CD4-positive, alpha-beta memory T cell (primary cell): ENCODE measurements at regions not wholly inside any gene's neighbourhood (a gene's known extent, or its start where the extent isn't known, plus 50 kb on each side); places are given as distances from the start of the nearest gene placed in this dataset.

Source experiments
- CTCF ChIA-PET: fragments of 350-600 bp; sonication (Branson Sonifier 250); formaldehyde crosslinking; loops from one replicate; lab custom pipeline; 2021; ENCODE audit warnings: inconsistent platforms; ENCODE audit not compliant: partially characterized antibody; lab: Charles Lee
- POLR2A ChIA-PET: fragments of 350-600 bp; sonication (Branson Sonifier 250); formaldehyde crosslinking; loops from one replicate; lab custom pipeline; 2021; ENCODE audit not compliant: partially characterized antibody; lab: Charles Lee
- DNase-seq, 5 donors: peaks; one replicate each; pipeline versions ENCODE4 v3.0.0 to v3.0.0-alpha.2; 2020 to 2022; ENCODE audit warnings: mixed read lengths in 1 of 5
- H3K27ac ChIP-seq: one replicate; pipeline ENCODE4 v1.7.0; 2013; ENCODE audit warnings: low read depth, low read length
- H3K27me3 ChIP-seq: 2 replicates; pipeline ENCODE4 v1.7.0; 2013; ENCODE audit warnings: mild to moderate bottlenecking, low read length, moderate library complexity; ENCODE audit not compliant: insufficient read depth
- H3K36me3 ChIP-seq: 2 replicates; pipeline ENCODE4 v1.7.0; 2013; ENCODE audit warnings: mild to moderate bottlenecking, low read length, moderate library complexity; ENCODE audit not compliant: insufficient read depth
- H3K4me1 ChIP-seq: 2 replicates; pipeline ENCODE4 v1.7.0; 2013; ENCODE audit warnings: mild to moderate bottlenecking, low read length, moderate library complexity; ENCODE audit not compliant: insufficient read depth
- H3K4me3 ChIP-seq, 2 donors: one replicate each; pipeline ENCODE4 v1.7.0; 2013; ENCODE audit warnings: low read length in 2 of 2, mild to moderate bottlenecking in 1 of 2
- H3K9me3 ChIP-seq, 2 donors: one replicate each; pipeline ENCODE4 v1.7.0; 2013; ENCODE audit warnings: low read length in 2 of 2, control low read depth in 1 of 2; ENCODE audit not compliant: control insufficient read depth in 1 of 2
- H3K27ac Mint-ChIP-seq, 7 donors: one replicate each; pipeline ENCODE4 v1.8.0; 2020 to 2021; ENCODE audit warnings: mixed read lengths in 7 of 7, mild to moderate bottlenecking in 6 of 7, inconsistent platforms in 3 of 7, moderate library complexity in 3 of 7
- H3K27me3 Mint-ChIP-seq, 2 donors: one replicate each; pipeline ENCODE4 v1.8.0; 2020 to 2021; ENCODE audit warnings: mixed read lengths in 2 of 2
- H3K36me3 Mint-ChIP-seq, 2 donors: one replicate each; pipeline ENCODE4 v1.8.0; 2020 to 2021; ENCODE audit warnings: mixed read lengths in 2 of 2, inconsistent platforms in 1 of 2, mild to moderate bottlenecking in 1 of 2
- H3K4me1 Mint-ChIP-seq, 4 donors: one replicate each; pipeline ENCODE4 v1.8.0; 2020 to 2021; ENCODE audit warnings: mixed read lengths in 4 of 4, mild to moderate bottlenecking in 1 of 4
- H3K4me3 Mint-ChIP-seq, 8 donors: one replicate each; pipeline ENCODE4 v1.8.0; 2020 to 2021; ENCODE audit warnings: mixed read lengths in 8 of 8, mild to moderate bottlenecking in 7 of 8, moderate library complexity in 6 of 8, inconsistent platforms in 3 of 8
- H3K9me3 Mint-ChIP-seq, 8 donors: one replicate each; pipeline ENCODE4 v1.8.0; 2020 to 2021; ENCODE audit warnings: mixed read lengths in 8 of 8, mild to moderate bottlenecking in 5 of 8, inconsistent platforms in 3 of 8, moderate library complexity in 1 of 8
- intact Hi-C: fragments of 100-400 bp; cut with micrococcal nuclease; formaldehyde crosslinking; loops from one replicate; pipeline ENCODE4 v1.15.1; 2023

DNA sequence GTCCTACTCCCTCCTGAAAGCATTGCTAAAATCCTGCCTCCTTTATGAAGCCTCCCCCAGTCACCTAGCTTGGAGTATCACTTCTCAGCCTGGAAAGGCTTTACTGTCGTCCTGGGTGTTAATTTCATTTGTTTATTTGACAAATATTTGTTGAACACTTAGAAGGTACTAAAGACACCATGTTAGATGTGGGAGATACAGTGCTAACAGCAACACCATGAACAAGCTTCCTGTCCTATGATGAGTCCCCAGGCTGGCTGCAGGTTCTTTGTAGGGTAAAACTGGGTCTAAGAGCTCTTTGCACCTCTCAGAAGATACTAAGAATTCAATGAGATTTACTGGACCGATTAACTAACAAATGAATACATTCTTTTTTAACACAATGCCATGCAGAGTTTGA is 109.2 kb upstream of the TMEM170B start:
- Histone ChIP-seq H3K4me1 (peaks cover 8% of the 10 kb centered on the region), H3K27me3 (no peaks in the 10 kb centered on the region)
- POLR2A ChIA-PET, result interaction anchor here (1.9 kb wide), 1 partner anchor 14 kb away, joined by 5 read pairs; no protein-coding TSS in a partner anchor

DNA sequence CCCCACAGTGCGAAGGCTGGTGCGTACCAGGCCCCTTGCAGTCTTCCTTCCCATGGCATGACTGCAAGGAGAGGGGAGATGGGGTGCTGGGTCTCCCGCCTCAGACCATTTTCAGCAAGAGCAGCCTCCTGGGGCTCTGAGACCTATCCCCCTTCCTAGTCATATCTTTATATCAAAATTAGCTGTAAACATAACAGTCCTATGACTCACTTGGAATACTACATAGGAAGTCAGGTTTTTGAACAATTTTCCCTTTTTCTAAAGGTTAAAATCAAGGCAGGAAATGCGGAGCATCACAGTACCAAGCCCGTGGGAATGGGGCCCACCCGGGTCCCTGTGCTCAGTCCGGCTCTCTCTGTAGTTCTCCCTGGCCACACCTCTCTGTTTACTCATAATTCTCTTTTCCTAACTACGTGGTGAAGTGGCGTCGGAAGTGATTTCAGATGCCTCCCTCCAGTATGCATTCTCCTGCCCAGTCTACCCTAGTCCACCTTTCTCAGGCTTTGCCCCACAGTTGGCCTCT is 109.8 kb upstream of the TMEM170B start:
- Histone ChIP-seq H3K4me1 (peaks cover 8% of the 10 kb centered on the region), H3K27me3 (no peaks in the 10 kb centered on the region), H3K27ac (no peak overlapping the region), H3K4me3 (no peak overlapping the region), H3K36me3 (no peaks in the 10 kb centered on the region), H3K9me3 (no peaks in the 10 kb centered on the region)
- POLR2A ChIA-PET, result interaction anchor here (1.9 kb wide), 1 partner anchor 13 kb away, joined by 5 read pairs; no protein-coding TSS in a partner anchor
- H3K9me3 Mint-ChIP-seq, result no peaks in the 10 kb centered on the region
- H3K36me3 Mint-ChIP-seq, result no peaks in the 10 kb centered on the region
- CTCF ChIA-PET, result interaction anchor here (1.4 kb wide), 1 partner anchor 256 kb away, joined by 3 read pairs; no protein-coding TSS in a partner anchor
- DNase-seq, result no peak
- peaks cover 0 to 15% (median 7%) of the 10 kb centered on the region in 4 donors for H3K4me1 Mint-ChIP-seq
- H3K27me3 Mint-ChIP-seq, result no peaks in the 10 kb centered on the region
- H3K4me3 Mint-ChIP-seq, result no peak overlapping the region
- intact Hi-C loops, result no loop called here
- H3K27ac Mint-ChIP-seq, result peak overlapping the region in 1 of 7 donors; percentile 2

More for the DNA sequence above, 109.2 kb upstream of the TMEM170B start:
- peak overlapping the region in 3 of 7 donors; percentile 2 to 33 (median 29) for H3K27ac Mint-ChIP-seq
- no peak for DNase-seq
- Histone ChIP-seq H3K36me3 (no peaks in the 10 kb centered on the region), H3K27ac (no peak overlapping the region), H3K4me3 (no peak overlapping the region), H3K9me3 (no peaks in the 10 kb centered on the region)
- H3K36me3 Mint-ChIP-seq, result no peaks in the 10 kb centered on the region
- no peak overlapping the region for H3K4me3 Mint-ChIP-seq
- CTCF ChIA-PET, result interaction anchor here (1.4 kb wide), 1 partner anchor 257 kb away, joined by 3 read pairs; no protein-coding TSS in a partner anchor
- no peaks in the 10 kb centered on the region for H3K9me3 Mint-ChIP-seq
- no peaks in the 10 kb centered on the region for H3K27me3 Mint-ChIP-seq
- peaks cover 0 to 15% (median 7%) of the 10 kb centered on the region in 4 donors for H3K4me1 Mint-ChIP-seq
- intact Hi-C loops, result no loop called here

DNA sequence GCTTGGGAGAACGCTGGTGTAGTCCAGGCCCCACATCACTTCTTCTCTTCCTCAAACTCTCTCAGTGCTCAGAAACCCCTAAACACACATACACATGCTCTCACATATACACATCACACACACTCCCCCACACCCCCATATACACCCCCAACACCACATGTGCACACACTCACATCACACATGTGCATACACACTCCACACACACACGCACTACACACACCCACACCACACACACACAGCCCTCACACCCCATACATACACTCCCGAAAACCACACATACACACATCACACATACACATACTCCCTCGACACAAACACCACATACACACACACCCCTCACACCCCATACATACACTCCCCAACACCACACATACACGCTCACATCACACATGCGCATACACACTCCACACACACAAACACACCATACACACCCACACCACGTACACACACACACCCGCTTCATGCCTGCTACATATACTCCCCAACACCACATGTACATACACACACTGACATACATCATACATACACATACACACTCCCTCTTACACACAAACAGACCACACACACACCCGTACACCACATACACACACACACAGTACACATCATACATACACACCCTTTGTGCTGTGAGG is 110.3 kb upstream of the TMEM170B start:
- CTCF ChIA-PET, result no interaction called here
- no peaks in the 10 kb centered on the region for H3K36me3 ChIP-seq
- H3K4me1 Mint-ChIP-seq, result peaks cover 0 to 15% (median 7%) of the 10 kb centered on the region in 4 donors
- no peaks in the 10 kb centered on the region for H3K36me3 Mint-ChIP-seq
- no peaks in the 10 kb centered on the region for H3K9me3 ChIP-seq
- no peaks in the 10 kb centered on the region for H3K9me3 Mint-ChIP-seq
- H3K27me3 ChIP-seq, result no peaks in the 10 kb centered on the region
- no peak overlapping the region for H3K27ac Mint-ChIP-seq
- POLR2A ChIA-PET, result no interaction called here
- H3K4me1 ChIP-seq, result peaks cover 8% of the 10 kb centered on the region
- H3K4me3 Mint-ChIP-seq, result no peak overlapping the region
- intact Hi-C loops, result no loop called here
- H3K27me3 Mint-ChIP-seq, result no peaks in the 10 kb centered on the region
- no peak overlapping the region for H3K4me3 ChIP-seq
- no peak overlapping the region for H3K27ac ChIP-seq
- DNase-seq, result no peak

- DNase-seq, result no peak
- Mint-ChIP-seq H3K4me1 (peaks cover 0 to 15% (median 7%) of the 10 kb centered on the region in 4 donors), H3K9me3 (no peaks in the 10 kb centered on the region), H3K27ac (no peak overlapping the region), H3K4me3 (no peak overlapping the region), H3K27me3 (no peaks in the 10 kb centered on the region), H3K36me3 (no peaks in the 10 kb centered on the region)
- POLR2A ChIA-PET, result no interaction called here
- Histone ChIP-seq H3K4me3 (no peak overlapping the region), H3K27me3 (no peaks in the 10 kb centered on the region), H3K9me3 (no peaks in the 10 kb centered on the region), H3K36me3 (no peaks in the 10 kb centered on the region), H3K4me1 (peaks cover 8% of the 10 kb centered on the region), H3K27ac (no peak overlapping the region)
- intact Hi-C loops, result no loop called here
- CTCF ChIA-PET, result no interaction called here
Measured at GRCh38 chr6:11426571-11426970, 111.0 kb upstream of the TMEM170B start.

GRCh38 chr6:11425876-11426275 is 111.7 kb upstream of the TMEM170B start:
- Histone ChIP-seq H3K27ac (no peak overlapping the region), H3K4me1 (peaks cover 8% of the 10 kb centered on the region), H3K4me3 (no peak overlapping the region), H3K36me3 (no peaks in the 10 kb centered on the region), H3K27me3 (no peaks in the 10 kb centered on the region), H3K9me3 (no peaks in the 10 kb centered on the region)
- DNase-seq, result no peak
- H3K36me3 Mint-ChIP-seq, result no peaks in the 10 kb centered on the region
- intact Hi-C loops, result no loop called here
- peaks cover 0 to 15% (median 7%) of the 10 kb centered on the region in 4 donors for H3K4me1 Mint-ChIP-seq
- POLR2A ChIA-PET, result no interaction called here
- no peak overlapping the region for H3K4me3 Mint-ChIP-seq
- CTCF ChIA-PET, result no interaction called here
- no peak overlapping the region for H3K27ac Mint-ChIP-seq
- H3K27me3 Mint-ChIP-seq, result no peaks in the 10 kb centered on the region
- peaks cover 0 to 2% (median 0%) of the 10 kb centered on the region in 8 donors for H3K9me3 Mint-ChIP-seq

GRCh38 chr6:11425431-11425871 is 112.1 kb upstream of the TMEM170B start:
- no peak for DNase-seq
- Histone ChIP-seq H3K4me3 (no peak overlapping the region), H3K4me1 (peaks cover 8% of the 10 kb centered on the region), H3K27ac (no peak overlapping the region), H3K9me3 (no peaks in the 10 kb centered on the region), H3K27me3 (no peaks in the 10 kb centered on the region), H3K36me3 (no peaks in the 10 kb centered on the region)
- H3K4me3 Mint-ChIP-seq, result no peak overlapping the region
- peaks cover 0 to 6% (median 0%) of the 10 kb centered on the region in 8 donors for H3K9me3 Mint-ChIP-seq
- intact Hi-C loops, result no loop called here
- CTCF ChIA-PET, result no interaction called here
- H3K27me3 Mint-ChIP-seq, result no peaks in the 10 kb centered on the region
- peaks cover 0 to 15% (median 7%) of the 10 kb centered on the region in 4 donors for H3K4me1 Mint-ChIP-seq
- no peaks in the 10 kb centered on the region for H3K36me3 Mint-ChIP-seq
- POLR2A ChIA-PET, result no interaction called here
- H3K27ac Mint-ChIP-seq, result no peak overlapping the region

GRCh38 chr6:11424395-11425034 is 113.0 kb upstream of the TMEM170B start:
- Mint-ChIP-seq H3K27me3 (no peaks in the 10 kb centered on the region), H3K4me3 (no peak overlapping the region), H3K9me3 (peaks cover 0 to 8% (median 0%) of the 10 kb centered on the region in 8 donors), H3K4me1 (peaks cover 0 to 14% (median 5%) of the 10 kb centered on the region in 4 donors), H3K27ac (no peak overlapping the region), H3K36me3 (no peaks in the 10 kb centered on the region)
- CTCF ChIA-PET, result no interaction called here
- no peak overlapping the region for H3K27ac ChIP-seq
- H3K4me1 ChIP-seq, result peaks cover 8% of the 10 kb centered on the region
- H3K4me3 ChIP-seq, result no peak overlapping the region
- H3K36me3 ChIP-seq, result no peaks in the 10 kb centered on the region
- POLR2A ChIA-PET, result no interaction called here
- intact Hi-C loops, result no loop called here
- H3K27me3 ChIP-seq, result no peaks in the 10 kb centered on the region
- DNase-seq, result no peak
- no peaks in the 10 kb centered on the region for H3K9me3 ChIP-seq
